ENCODE measurements at regions not wholly inside any gene's neighbourhood (a gene's known extent, or its start where the extent isn't known, plus 50 kb on each side); places are given as distances from the start of the nearest gene placed in this dataset.

GRCh38 chr18:46374850-46375249 is 270.7 kb downstream of the HAUS1 start:
- peaks cover 0 to 3% (median 0%) of the 10 kb centered on the region in 7 donors for H3K9me3 Mint-ChIP-seq
- H3K9me3 ChIP-seq (ENCODE audit: control insufficient read depth in 2 of 2, low read length in 2 of 2) = no peaks in the 10 kb centered on the region
- H3K27me3 ChIP-seq (ENCODE audit: control insufficient read depth, insufficient read depth, low read length) = no peaks in the 10 kb centered on the region
- no peak overlapping the region for H3K4me3 Mint-ChIP-seq
- H3K4me1 ChIP-seq (ENCODE audit: control insufficient read depth, insufficient read depth, low read length, poor library complexity, severe bottlenecking) = no peaks in the 10 kb centered on the region
- no peaks in the 10 kb centered on the region for H3K4me1 Mint-ChIP-seq
- H3K36me3 Mint-ChIP-seq = no peaks in the 10 kb centered on the region
- no peaks in the 10 kb centered on the region for H3K36me3 ChIP-seq (ENCODE audit: control insufficient read depth, insufficient read depth, low read length)
- ATAC-seq (ENCODE audit: low read depth in 2 of 2) = no peak
- no peak overlapping the region for H3K4me3 ChIP-seq (ENCODE audit: low read depth, low read length)
- no peaks in the 10 kb centered on the region for H3K27me3 Mint-ChIP-seq
- DNase-seq = no peak
- H3K27ac ChIP-seq (ENCODE audit: insufficient read depth, low read length, poor library complexity, severe bottlenecking) = no peak overlapping the region
- H3K27ac Mint-ChIP-seq = no peak overlapping the region

DNA sequence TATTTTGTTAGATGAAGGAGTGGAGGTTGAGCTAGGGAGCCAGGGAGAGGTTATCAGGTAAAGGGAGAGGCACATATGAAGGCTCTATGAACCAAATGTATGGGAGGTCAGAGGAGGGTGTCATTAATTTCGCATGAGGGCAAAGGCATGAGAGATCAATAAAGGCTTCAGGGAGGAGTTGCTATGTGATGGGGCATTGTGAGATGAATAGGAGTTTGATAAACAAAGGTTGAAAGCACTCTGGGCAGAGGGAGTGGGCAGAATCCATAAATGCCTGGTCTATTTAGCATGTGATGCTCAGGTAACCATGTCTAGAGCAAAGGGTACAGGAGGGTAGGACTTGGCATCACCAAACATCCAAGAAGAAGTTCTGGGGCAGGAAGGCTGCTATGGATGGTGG is 273.4 kb downstream of the HAUS1 start:
- no peak overlapping the region for H3K4me3 Mint-ChIP-seq
- Histone ChIP-seq H3K27ac (ENCODE audit: insufficient read depth, low read length, poor library complexity, severe bottlenecking) (no peak overlapping the region), H3K27me3 (ENCODE audit: control insufficient read depth, insufficient read depth, low read length) (no peaks in the 10 kb centered on the region), H3K36me3 (ENCODE audit: control insufficient read depth, insufficient read depth, low read length) (no peaks in the 10 kb centered on the region), H3K9me3 (ENCODE audit: control insufficient read depth in 2 of 2, low read length in 2 of 2) (no peaks in the 10 kb centered on the region), H3K4me1 (ENCODE audit: control insufficient read depth, insufficient read depth, low read length, poor library complexity, severe bottlenecking) (no peaks in the 10 kb centered on the region), H3K4me3 (ENCODE audit: low read depth, low read length) (no peak overlapping the region)
- no peak for DNase-seq
- H3K4me1 Mint-ChIP-seq = no peaks in the 10 kb centered on the region
- peaks cover 0 to 2% (median 0%) of the 10 kb centered on the region in 7 donors for H3K9me3 Mint-ChIP-seq
- no peak for ATAC-seq (ENCODE audit: low read depth in 2 of 2)
- H3K27me3 Mint-ChIP-seq = peaks cover 4% of the 10 kb centered on the region
- H3K36me3 Mint-ChIP-seq = no peaks in the 10 kb centered on the region
- H3K27ac Mint-ChIP-seq = no peak overlapping the region

DNA sequence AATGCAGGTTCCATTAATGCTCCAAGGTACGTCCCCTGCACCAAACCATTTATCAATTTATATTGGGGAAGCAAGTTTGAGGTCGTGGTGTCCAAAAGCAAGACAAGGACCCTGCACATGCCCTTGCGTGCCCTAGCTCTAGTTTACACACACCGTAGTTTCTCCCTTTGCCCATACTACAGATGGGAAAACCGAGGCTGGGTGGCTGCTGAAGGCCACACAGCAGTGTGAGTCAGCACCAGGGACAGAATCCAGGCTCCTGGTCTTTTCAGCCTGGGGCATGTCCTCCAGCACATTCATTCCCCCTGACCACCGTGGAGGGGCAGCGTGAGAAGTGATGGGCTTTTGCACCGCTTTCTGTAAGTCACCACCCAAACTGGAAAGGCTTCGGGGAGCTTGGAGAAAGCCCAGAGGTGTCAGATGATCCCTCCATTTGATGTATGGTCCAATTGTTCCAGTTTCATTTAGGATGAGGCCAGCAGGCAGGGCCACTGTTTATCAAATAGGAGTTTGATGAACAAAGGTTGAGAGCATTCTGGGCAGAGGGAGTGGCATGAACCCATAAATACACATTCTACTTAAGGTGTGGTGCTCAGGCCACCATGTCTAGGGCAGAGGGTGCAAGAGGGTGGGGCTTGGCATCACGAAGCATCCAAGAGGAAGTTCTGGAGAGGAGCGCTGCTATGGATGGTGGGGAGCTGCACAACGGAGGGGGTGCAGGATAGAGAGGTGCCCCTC is 274.1 kb downstream of the HAUS1 start:
- H3K4me1 Mint-ChIP-seq = no peaks in the 10 kb centered on the region

GRCh38 chr18:46378864-46379207 is 274.7 kb downstream of the HAUS1 start:
- no peaks in the 10 kb centered on the region for H3K36me3 Mint-ChIP-seq
- H3K27me3 ChIP-seq (ENCODE audit: control insufficient read depth, insufficient read depth, low read length) = no peaks in the 10 kb centered on the region
- no peaks in the 10 kb centered on the region for H3K36me3 ChIP-seq (ENCODE audit: control insufficient read depth, insufficient read depth, low read length)
- H3K4me1 Mint-ChIP-seq = no peaks in the 10 kb centered on the region
- H3K27me3 Mint-ChIP-seq = peaks cover 4% of the 10 kb centered on the region
- ATAC-seq (ENCODE audit: low read depth in 2 of 2) = no peak
- no peak overlapping the region for H3K27ac ChIP-seq (ENCODE audit: insufficient read depth, low read length, poor library complexity, severe bottlenecking)
- H3K4me3 ChIP-seq (ENCODE audit: low read depth, low read length) = no peak overlapping the region
- no peaks in the 10 kb centered on the region for H3K9me3 ChIP-seq (ENCODE audit: control insufficient read depth in 2 of 2, low read length in 2 of 2)
- peaks cover 0 to 2% (median 0%) of the 10 kb centered on the region in 7 donors for H3K9me3 Mint-ChIP-seq
- no peaks in the 10 kb centered on the region for H3K4me1 ChIP-seq (ENCODE audit: control insufficient read depth, insufficient read depth, low read length, poor library complexity, severe bottlenecking)
- H3K27ac Mint-ChIP-seq = no peak overlapping the region
- DNase-seq = no peak
- no peak overlapping the region for H3K4me3 Mint-ChIP-seq

More for the DNA sequence above, 274.1 kb downstream of the HAUS1 start:
- Histone ChIP-seq H3K4me1 (ENCODE audit: control insufficient read depth, insufficient read depth, low read length, poor library complexity, severe bottlenecking) (no peaks in the 10 kb centered on the region), H3K27me3 (ENCODE audit: control insufficient read depth, insufficient read depth, low read length) (no peaks in the 10 kb centered on the region), H3K36me3 (ENCODE audit: control insufficient read depth, insufficient read depth, low read length) (no peaks in the 10 kb centered on the region), H3K9me3 (ENCODE audit: control insufficient read depth in 2 of 2, low read length in 2 of 2) (no peaks in the 10 kb centered on the region), H3K27ac (ENCODE audit: insufficient read depth, low read length, poor library complexity, severe bottlenecking) (no peak overlapping the region), H3K4me3 (ENCODE audit: low read depth, low read length) (no peak overlapping the region)
- DNase-seq (no peak), ATAC-seq (ENCODE audit: low read depth in 2 of 2) (no peak)
- H3K27me3 Mint-ChIP-seq = peaks cover 4% of the 10 kb centered on the region
- no peaks in the 10 kb centered on the region for H3K36me3 Mint-ChIP-seq
- H3K27ac Mint-ChIP-seq = no peak overlapping the region
- H3K9me3 Mint-ChIP-seq = peaks cover 0 to 2% (median 0%) of the 10 kb centered on the region in 7 donors
- no peak overlapping the region for H3K4me3 Mint-ChIP-seq

DNA sequence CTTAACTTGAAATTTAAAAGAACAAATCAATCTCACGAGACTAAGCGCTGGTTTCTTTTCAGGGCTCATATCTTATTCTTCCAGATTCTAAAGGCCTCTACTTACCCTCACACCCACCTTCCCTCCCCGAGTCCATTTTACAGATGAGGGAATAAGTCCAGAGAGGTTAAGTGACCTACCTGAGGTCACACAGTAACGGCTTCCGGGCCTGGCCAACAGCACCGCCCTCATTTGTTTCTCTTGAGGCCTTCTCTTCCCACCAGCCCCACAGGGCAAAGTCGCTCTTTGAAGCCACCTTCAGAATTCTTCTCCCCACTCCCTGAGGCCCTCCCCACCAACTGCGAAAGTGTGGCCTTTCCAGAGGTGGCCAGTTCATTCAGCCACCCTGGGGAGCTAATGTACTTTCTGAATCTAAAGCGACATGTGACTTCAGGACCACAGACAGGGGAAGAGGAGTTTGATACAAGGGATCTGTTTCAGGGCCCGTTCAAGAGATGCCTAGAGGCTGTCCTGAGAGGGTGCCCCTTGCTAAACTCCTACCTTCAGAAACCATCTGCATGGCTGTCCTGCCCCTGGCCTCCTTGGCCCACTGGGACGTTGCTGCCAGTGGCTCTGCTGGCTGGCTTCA is 275.3 kb downstream of the HAUS1 start:
- ATAC-seq (ENCODE audit: low read depth in 2 of 2) = no peak
- H3K27ac Mint-ChIP-seq = no peak overlapping the region

DNA sequence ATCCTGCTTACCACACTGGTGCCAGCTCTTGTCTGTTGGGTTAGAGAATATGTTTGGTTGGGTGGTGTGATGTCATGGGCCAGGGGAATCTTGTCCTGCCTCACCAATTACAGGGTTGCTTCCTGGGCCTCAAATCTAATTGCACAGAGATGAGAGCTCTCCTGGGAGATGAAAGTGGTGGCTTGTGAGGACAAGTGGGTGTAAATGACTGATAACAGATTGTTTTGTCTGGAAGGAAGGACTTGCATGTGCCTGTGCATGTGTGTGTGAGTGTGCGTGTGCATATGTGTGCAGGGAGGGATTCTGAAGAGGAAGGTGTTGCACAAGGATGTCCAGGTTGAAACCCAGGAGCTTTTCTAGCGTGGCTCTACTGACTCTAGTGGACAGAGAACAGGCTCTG is 271.9 kb downstream of the LOXHD1 start:
- H3K36me3 Mint-ChIP-seq = no peaks in the 10 kb centered on the region
- ATAC-seq (ENCODE audit: low read depth in 2 of 2) = no peak
- H3K27me3 ChIP-seq (ENCODE audit: control insufficient read depth, insufficient read depth, low read length) = no peaks in the 10 kb centered on the region
- H3K9me3 ChIP-seq (ENCODE audit: control insufficient read depth in 2 of 2, low read length in 2 of 2) = no peaks in the 10 kb centered on the region
- peaks cover 6% of the 10 kb centered on the region for H3K27me3 Mint-ChIP-seq
- no peak overlapping the region for H3K4me3 Mint-ChIP-seq
- H3K27ac ChIP-seq (ENCODE audit: insufficient read depth, low read length, poor library complexity, severe bottlenecking) = no peak overlapping the region
- no peaks in the 10 kb centered on the region for H3K36me3 ChIP-seq (ENCODE audit: control insufficient read depth, insufficient read depth, low read length)
- H3K9me3 Mint-ChIP-seq = peaks cover 0 to 1% (median 0%) of the 10 kb centered on the region in 7 donors
- no peak overlapping the region for H3K27ac Mint-ChIP-seq
- H3K4me3 ChIP-seq (ENCODE audit: low read depth, low read length) = no peak overlapping the region
- no peaks in the 10 kb centered on the region for H3K4me1 Mint-ChIP-seq
- DNase-seq = no peak
- H3K4me1 ChIP-seq (ENCODE audit: control insufficient read depth, insufficient read depth, low read length, poor library complexity, severe bottlenecking) = no peaks in the 10 kb centered on the region

More for the DNA sequence above, 275.3 kb downstream of the HAUS1 start:
- Mint-ChIP-seq H3K9me3 (peaks cover 0 to 1% (median 0%) of the 10 kb centered on the region in 7 donors), H3K4me1 (no peaks in the 10 kb centered on the region), H3K36me3 (no peaks in the 10 kb centered on the region), H3K27me3 (peaks cover 8% of the 10 kb centered on the region), H3K4me3 (no peak overlapping the region)
- Histone ChIP-seq H3K36me3 (ENCODE audit: control insufficient read depth, insufficient read depth, low read length) (no peaks in the 10 kb centered on the region), H3K9me3 (ENCODE audit: control insufficient read depth in 2 of 2, low read length in 2 of 2) (no peaks in the 10 kb centered on the region), H3K4me3 (ENCODE audit: low read depth, low read length) (no peak overlapping the region), H3K27me3 (ENCODE audit: control insufficient read depth, insufficient read depth, low read length) (no peaks in the 10 kb centered on the region), H3K27ac (ENCODE audit: insufficient read depth, low read length, poor library complexity, severe bottlenecking) (no peak overlapping the region), H3K4me1 (ENCODE audit: control insufficient read depth, insufficient read depth, low read length, poor library complexity, severe bottlenecking) (no peaks in the 10 kb centered on the region)
- no peak for DNase-seq

DNA sequence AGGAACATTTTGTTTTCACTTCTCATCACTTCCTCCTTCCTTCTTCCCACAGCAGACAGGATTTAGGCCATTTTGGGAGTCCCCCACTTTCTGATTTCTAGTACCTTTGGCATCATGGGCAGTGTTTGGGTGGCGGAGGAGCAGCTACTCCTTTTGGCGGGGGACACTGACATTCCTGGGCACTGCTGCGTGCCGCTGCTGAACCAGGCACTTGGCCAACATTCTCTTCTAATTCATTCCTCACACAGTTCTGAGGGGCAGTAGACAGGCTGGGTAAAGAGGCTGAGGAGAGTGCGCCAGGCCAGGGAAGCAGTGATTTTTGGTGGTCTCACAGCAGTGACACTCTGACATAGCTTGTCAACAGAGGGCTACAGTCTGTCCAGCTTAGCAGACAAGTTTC is 270.2 kb downstream of the LOXHD1 start:
- H3K27ac ChIP-seq (ENCODE audit: insufficient read depth, low read length, poor library complexity, severe bottlenecking) = no peak overlapping the region
- Mint-ChIP-seq H3K4me1 (no peaks in the 10 kb centered on the region), H3K27me3 (peaks cover 5% of the 10 kb centered on the region), H3K9me3 (peaks cover 0 to 1% (median 0%) of the 10 kb centered on the region in 7 donors), H3K36me3 (no peaks in the 10 kb centered on the region), H3K4me3 (no peak overlapping the region), H3K27ac (no peak overlapping the region)
- no peak for DNase-seq
- no peak overlapping the region for H3K4me3 ChIP-seq (ENCODE audit: low read depth, low read length)
- H3K27me3 ChIP-seq (ENCODE audit: control insufficient read depth, insufficient read depth, low read length) = no peaks in the 10 kb centered on the region
- no peaks in the 10 kb centered on the region for H3K36me3 ChIP-seq (ENCODE audit: control insufficient read depth, insufficient read depth, low read length)
- no peak for ATAC-seq (ENCODE audit: low read depth in 2 of 2)
- no peaks in the 10 kb centered on the region for H3K4me1 ChIP-seq (ENCODE audit: control insufficient read depth, insufficient read depth, low read length, poor library complexity, severe bottlenecking)
- H3K9me3 ChIP-seq (ENCODE audit: control insufficient read depth in 2 of 2, low read length in 2 of 2) = no peaks in the 10 kb centered on the region

Measured in CD4-positive, CD25-positive, alpha-beta regulatory T cell (primary cell).